SK-N-SH treated with all-trans-retinoic acid at 6 μM for 48 hours (cell line): ENCODE measurements at regions not wholly inside any gene's neighbourhood (a gene's known extent, or its start where the extent isn't known, plus 50 kb on each side); places are given as distances from the start of the nearest gene placed in this dataset.

Experiments
- ESRRG ChIP-seq: fragments of 250-450 bp; sonication (Bioruptor Pico); IDR thresholded peaks from 2 replicates; pipeline ENCODE4 v1.6.1; 2021; ENCODE audit warnings: mild to moderate bottlenecking
- GLIS3 ChIP-seq: fragments of 250-450 bp; sonication (Bioruptor Pico); IDR thresholded peaks from 2 replicates; pipeline ENCODE4 v1.5.0; 2020; ENCODE audit warnings: mild to moderate bottlenecking, moderate library complexity
- OSR1 ChIP-seq: fragments of 250-450 bp; sonication (Bioruptor Pico); IDR thresholded peaks from 2 replicates; pipeline ENCODE4 v1.8.0; 2022; ENCODE audit warnings: moderate library complexity, mild to moderate bottlenecking, inconsistent platforms
- PPARA ChIP-seq: fragments of 250-450 bp; sonication (Bioruptor Pico); IDR thresholded peaks from 2 replicates; pipeline ENCODE4 v1.5.0; 2020; ENCODE audit warnings: mild to moderate bottlenecking, borderline replicate concordance
- RARB ChIP-seq: fragments of 250-450 bp; sonication (Bioruptor Pico); IDR thresholded peaks from 2 replicates; pipeline ENCODE4 v1.8.0; 2021; ENCODE audit warnings: mild to moderate bottlenecking, moderate library complexity
- TOX ChIP-seq: fragments of 250-450 bp; sonication (Bioruptor Pico); IDR thresholded peaks from 2 replicates; pipeline ENCODE4 v1.8.0; 2021; ENCODE audit warnings: mild to moderate bottlenecking, moderate library complexity, borderline replicate concordance
- TSHZ2 ChIP-seq: fragments of 250-450 bp; sonication (Bioruptor Pico); IDR thresholded peaks from 2 replicates; pipeline ENCODE4 v1.5.0; 2020; ENCODE audit warnings: mild to moderate bottlenecking, moderate library complexity
- ZC3H10 ChIP-seq: fragments of 250-450 bp; sonication (Bioruptor Pico); IDR thresholded peaks from 2 replicates; pipeline ENCODE4 v1.5.1; 2021; ENCODE audit warnings: mild to moderate bottlenecking, moderate library complexity
- ZNF70 ChIP-seq: fragments of 450-650 bp; formaldehyde crosslinking; IDR thresholded peaks from 2 replicates; pipeline ENCODE4 v1.5.0; 2020; ENCODE audit warnings: mild to moderate bottlenecking, moderate library complexity
- TF ChIP-seq, protein P1 (sequence below): fragments of 250-450 bp; sonication (Bioruptor Pico); IDR thresholded peaks from 2 replicates; pipeline ENCODE4 v1.8.0; 2020; ENCODE audit warnings: mild to moderate bottlenecking, moderate library complexity, borderline replicate concordance
- TF ChIP-seq, protein P2 (sequence below): fragments of 250-450 bp; sonication (Bioruptor Pico); IDR thresholded peaks from 2 replicates; pipeline ENCODE4 v1.5.1; 2020; ENCODE audit warnings: low read depth, mild to moderate bottlenecking, moderate library complexity

DNA sequence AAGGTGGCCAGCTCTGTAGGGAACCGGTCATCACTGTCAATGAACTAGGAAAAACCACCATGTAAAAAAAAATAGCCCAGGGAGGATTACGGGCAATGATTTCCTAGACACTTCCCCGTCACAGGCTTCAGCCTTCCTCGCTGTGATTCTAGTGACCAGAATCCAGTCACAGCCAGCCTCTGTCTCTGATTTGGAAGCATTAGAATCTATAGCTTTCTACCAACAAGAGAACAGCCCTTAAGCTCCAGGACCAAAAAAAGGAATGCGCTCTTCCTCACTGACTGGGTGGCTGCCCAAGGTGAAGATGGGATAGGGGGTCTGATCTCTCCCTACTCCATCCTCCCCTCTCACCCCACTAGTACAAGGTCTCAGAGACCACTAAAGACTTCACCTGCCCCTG lies 67.2 kb downstream of the TEX35 start:
- TF ChIP-seq ESRRG (CRISPR knock-in tag): no peak
- TF ChIP-seq, protein P1, sequence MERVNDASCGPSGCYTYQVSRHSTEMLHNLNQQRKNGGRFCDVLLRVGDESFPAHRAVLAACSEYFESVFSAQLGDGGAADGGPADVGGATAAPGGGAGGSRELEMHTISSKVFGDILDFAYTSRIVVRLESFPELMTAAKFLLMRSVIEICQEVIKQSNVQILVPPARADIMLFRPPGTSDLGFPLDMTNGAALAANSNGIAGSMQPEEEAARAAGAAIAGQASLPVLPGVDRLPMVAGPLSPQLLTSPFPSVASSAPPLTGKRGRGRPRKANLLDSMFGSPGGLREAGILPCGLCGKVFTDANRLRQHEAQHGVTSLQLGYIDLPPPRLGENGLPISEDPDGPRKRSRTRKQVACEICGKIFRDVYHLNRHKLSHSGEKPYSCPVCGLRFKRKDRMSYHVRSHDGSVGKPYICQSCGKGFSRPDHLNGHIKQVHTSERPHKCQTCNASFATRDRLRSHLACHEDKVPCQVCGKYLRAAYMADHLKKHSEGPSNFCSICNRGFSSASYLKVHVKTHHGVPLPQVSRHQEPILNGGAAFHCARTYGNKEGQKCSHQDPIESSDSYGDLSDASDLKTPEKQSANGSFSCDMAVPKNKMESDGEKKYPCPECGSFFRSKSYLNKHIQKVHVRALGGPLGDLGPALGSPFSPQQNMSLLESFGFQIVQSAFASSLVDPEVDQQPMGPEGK (CRISPR knock-in tag): no peak
- TF ChIP-seq ZNF70 (CRISPR knock-in tag): no peak
- no peak for TF ChIP-seq RARB (CRISPR knock-in tag)
- TF ChIP-seq TOX (CRISPR knock-in tag): no peak
- no peak for TF ChIP-seq GLIS3 (CRISPR knock-in tag)
- no peak for TF ChIP-seq PPARA
- TF ChIP-seq TSHZ2 (CRISPR knock-in tag): no peak
- TF ChIP-seq, protein P2, sequence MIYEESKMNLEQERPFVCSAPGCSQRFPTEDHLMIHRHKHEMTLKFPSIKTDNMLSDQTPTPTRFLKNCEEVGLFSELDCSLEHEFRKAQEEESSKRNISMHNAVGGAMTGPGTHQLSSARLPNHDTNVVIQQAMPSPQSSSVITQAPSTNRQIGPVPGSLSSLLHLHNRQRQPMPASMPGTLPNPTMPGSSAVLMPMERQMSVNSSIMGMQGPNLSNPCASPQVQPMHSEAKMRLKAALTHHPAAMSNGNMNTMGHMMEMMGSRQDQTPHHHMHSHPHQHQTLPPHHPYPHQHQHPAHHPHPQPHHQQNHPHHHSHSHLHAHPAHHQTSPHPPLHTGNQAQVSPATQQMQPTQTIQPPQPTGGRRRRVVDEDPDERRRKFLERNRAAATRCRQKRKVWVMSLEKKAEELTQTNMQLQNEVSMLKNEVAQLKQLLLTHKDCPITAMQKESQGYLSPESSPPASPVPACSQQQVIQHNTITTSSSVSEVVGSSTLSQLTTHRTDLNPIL (CRISPR knock-in tag): no peak
- TF ChIP-seq OSR1 (CRISPR knock-in tag): no peak
- TF ChIP-seq ZC3H10: no peak
